ENCODE measurements at regions not wholly inside any gene's neighbourhood (a gene's known extent, or its start where the extent isn't known, plus 50 kb on each side); places are given as distances from the start of the nearest gene placed in this dataset.

DNA sequence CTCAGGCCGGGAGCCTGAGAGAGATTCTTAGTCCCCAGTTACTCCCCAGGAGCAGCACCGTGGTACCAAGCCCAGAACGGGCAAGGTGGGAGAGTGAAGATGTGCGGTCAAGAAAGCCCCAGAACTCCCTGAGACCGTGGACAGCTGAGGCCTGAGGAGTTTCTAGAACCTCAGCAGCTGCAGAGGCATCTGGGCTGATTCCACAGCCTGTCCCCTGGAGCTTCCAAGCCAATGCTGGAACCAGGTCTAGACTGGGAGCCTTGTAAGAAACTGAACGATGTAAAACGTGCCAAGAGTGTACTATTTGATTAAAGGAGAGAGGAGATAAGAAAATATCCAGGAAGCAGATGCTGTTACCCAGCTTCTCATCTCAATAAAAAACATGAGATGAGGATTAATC is 366.3 kb downstream of the TNS3 start:
- CTCF ChIA-PET = interaction anchor here (0.9 kb wide), 1 partner anchor 13 kb away, joined by 3 read pairs; no protein-coding TSS in a partner anchor
- TF ChIP-seq, protein P1, sequence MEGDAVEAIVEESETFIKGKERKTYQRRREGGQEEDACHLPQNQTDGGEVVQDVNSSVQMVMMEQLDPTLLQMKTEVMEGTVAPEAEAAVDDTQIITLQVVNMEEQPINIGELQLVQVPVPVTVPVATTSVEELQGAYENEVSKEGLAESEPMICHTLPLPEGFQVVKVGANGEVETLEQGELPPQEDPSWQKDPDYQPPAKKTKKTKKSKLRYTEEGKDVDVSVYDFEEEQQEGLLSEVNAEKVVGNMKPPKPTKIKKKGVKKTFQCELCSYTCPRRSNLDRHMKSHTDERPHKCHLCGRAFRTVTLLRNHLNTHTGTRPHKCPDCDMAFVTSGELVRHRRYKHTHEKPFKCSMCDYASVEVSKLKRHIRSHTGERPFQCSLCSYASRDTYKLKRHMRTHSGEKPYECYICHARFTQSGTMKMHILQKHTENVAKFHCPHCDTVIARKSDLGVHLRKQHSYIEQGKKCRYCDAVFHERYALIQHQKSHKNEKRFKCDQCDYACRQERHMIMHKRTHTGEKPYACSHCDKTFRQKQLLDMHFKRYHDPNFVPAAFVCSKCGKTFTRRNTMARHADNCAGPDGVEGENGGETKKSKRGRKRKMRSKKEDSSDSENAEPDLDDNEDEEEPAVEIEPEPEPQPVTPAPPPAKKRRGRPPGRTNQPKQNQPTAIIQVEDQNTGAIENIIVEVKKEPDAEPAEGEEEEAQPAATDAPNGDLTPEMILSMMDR (IDR thresholded peaks at IDR 0.05; ENCODE audit: insufficient read depth, low read depth, low read length) = no peak
- Histone ChIP-seq H3K27me3 (ENCODE audit: control insufficient read depth, insufficient read depth, low read length) (peaks cover 7% of the 10 kb centered on the region), H3K36me3 (ENCODE audit: control insufficient read depth, insufficient read depth, low read length) (no peaks in the 10 kb centered on the region), H3K4me3 (ENCODE audit: low read depth, low read length) (no peak overlapping the region)
- POLR2A ChIA-PET = no interaction called here
- no peak for DNase-seq (ENCODE audit: low read depth)

DNA sequence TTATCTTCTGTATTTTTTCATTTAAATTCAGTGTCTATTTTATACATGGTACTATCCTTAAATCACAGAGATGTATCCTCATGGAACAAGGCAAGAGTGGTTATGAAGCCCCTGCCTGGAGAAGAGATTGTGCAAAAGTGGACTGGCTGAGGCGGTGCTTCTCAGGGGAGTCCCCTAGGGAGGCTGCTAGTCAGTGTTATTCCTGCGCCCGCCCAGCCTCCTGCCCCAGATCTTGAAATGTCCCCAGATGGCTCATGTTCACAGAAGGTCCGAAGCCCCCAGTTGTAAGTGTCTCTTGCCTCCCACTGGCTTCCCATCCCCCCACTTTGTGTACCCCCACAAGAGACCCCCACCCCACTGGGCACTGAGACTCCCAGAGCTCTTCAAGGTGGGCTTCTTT is 366.9 kb downstream of the TNS3 start:
- TF ChIP-seq, protein P1 (IDR thresholded peaks at IDR 0.05; ENCODE audit: insufficient read depth, low read depth, low read length) = no peak
- H3K36me3 ChIP-seq (ENCODE audit: control insufficient read depth, insufficient read depth, low read length) = no peaks in the 10 kb centered on the region
- ChIA-PET POLR2A (no interaction called here), CTCF (interaction anchor here (0.9 kb wide), 1 partner anchor 13 kb away, joined by 3 read pairs; no protein-coding TSS in a partner anchor)
- no peak for DNase-seq (ENCODE audit: low read depth)
- peaks cover 7% of the 10 kb centered on the region for H3K27me3 ChIP-seq (ENCODE audit: control insufficient read depth, insufficient read depth, low read length)
- H3K4me3 ChIP-seq (ENCODE audit: low read depth, low read length) = no peak overlapping the region

DNA sequence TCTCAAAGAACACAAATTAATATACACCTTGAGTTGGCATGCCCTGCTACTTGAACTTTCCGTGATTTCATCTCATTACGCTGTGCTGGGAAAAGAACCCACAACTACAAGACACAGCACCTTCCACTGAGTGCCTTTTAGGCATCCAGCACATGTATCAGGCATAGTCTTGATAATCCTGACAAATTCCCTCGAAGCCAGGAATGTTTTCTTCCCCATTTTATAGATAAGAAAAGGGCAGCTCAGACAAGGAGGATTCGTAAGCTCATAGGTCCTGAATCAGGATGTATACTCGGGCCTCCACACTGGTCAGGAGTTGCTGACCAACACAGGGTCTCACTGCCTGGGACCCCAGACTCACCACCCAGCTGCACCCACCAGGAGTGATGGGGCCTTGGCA is 368.6 kb downstream of the TNS3 start:
- no peak overlapping the region for H3K4me3 ChIP-seq (ENCODE audit: low read depth, low read length)
- H3K27me3 ChIP-seq (ENCODE audit: control insufficient read depth, insufficient read depth, low read length) = peaks cover 10% of the 10 kb centered on the region
- no peak for DNase-seq (ENCODE audit: low read depth)
- ChIA-PET CTCF (no interaction called here), POLR2A (no interaction called here)
- H3K36me3 ChIP-seq (ENCODE audit: control insufficient read depth, insufficient read depth, low read length) = no peaks in the 10 kb centered on the region
- TF ChIP-seq, protein P1 (IDR thresholded peaks at IDR 0.05; ENCODE audit: insufficient read depth, low read depth, low read length) = no peak

DNA sequence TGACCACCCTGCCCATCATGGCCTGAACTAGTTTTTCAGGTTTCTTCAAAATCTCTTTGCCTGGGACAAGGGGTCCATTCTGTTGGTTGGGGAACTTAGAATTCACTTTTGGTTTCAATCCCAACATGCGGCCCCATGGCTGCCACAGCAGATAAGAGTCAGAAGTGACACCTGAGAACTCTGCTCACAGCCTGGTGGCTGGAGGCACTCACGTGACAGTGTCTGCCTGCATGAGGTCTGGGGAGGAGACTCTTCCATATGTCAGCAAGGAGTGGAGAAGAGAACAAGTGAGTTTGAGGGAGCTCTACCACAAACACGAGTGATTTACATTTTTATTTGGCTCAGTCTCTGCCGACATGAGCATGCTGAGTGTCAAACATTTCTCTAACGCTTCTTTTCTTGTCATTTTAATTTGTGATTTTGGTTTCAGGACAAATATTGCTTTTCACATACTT is 370.4 kb downstream of the TNS3 start:
- no peak for DNase-seq (ENCODE audit: low read depth)
- POLR2A ChIA-PET = no interaction called here
- TF ChIP-seq, protein P1 (IDR thresholded peaks at IDR 0.05; ENCODE audit: insufficient read depth, low read depth, low read length) = no peak
- Histone ChIP-seq H3K27me3 (ENCODE audit: control insufficient read depth, insufficient read depth, low read length) (peaks cover 12% of the 10 kb centered on the region), H3K36me3 (ENCODE audit: control insufficient read depth, insufficient read depth, low read length) (no peaks in the 10 kb centered on the region), H3K4me3 (ENCODE audit: low read depth, low read length) (no peak overlapping the region)
- CTCF ChIA-PET = no interaction called here

DNA sequence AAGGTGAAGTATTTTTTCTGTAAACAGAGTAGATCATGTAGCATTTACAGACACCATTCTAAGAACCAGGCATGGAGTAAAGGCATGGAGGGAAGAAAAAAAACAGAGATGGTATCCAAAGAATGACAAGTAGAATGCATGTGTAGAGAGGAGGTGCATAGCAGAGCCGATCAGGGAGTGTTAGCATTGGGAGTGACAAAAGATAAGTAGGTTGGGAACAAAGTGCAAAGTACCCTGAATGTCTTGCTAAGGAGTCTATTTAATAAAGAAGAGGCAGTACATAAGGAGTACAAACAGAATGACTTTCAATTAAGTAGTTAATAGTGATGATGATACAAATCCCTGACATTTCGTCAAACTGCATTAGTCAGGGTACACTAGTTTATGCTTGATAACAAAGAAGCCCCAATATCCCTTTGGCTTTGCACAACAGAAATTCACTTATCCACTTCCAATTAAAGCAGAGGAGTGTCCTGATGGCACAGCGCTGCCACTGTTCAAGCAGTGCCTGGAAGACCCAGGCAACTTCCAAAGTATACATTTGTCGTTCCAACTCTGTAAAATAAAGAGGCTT is 371.5 kb downstream of the TNS3 start:
- Histone ChIP-seq H3K36me3 (ENCODE audit: control insufficient read depth, insufficient read depth, low read length) (no peaks in the 10 kb centered on the region), H3K4me3 (ENCODE audit: low read depth, low read length) (no peak overlapping the region), H3K27me3 (ENCODE audit: control insufficient read depth, insufficient read depth, low read length) (peaks cover 12% of the 10 kb centered on the region)
- POLR2A ChIA-PET = interaction anchor here (0.7 kb wide), 1 partner anchor 910 kb away, joined by 3 read pairs; no protein-coding TSS in a partner anchor
- TF ChIP-seq, protein P1 (IDR thresholded peaks at IDR 0.05; ENCODE audit: insufficient read depth, low read depth, low read length) = no peak
- CTCF ChIA-PET = interaction anchor here (0.6 kb wide), 2 partner anchors 21 to 44 kb away, joined by 3 read pairs; no protein-coding TSS in a partner anchor
- no peak for DNase-seq (ENCODE audit: low read depth)
